ENCODE measurements at regions not wholly inside any gene's neighbourhood (a gene's known extent, or its start where the extent isn't known, plus 50 kb on each side); places are given as distances from the start of the nearest gene placed in this dataset.

DNA sequence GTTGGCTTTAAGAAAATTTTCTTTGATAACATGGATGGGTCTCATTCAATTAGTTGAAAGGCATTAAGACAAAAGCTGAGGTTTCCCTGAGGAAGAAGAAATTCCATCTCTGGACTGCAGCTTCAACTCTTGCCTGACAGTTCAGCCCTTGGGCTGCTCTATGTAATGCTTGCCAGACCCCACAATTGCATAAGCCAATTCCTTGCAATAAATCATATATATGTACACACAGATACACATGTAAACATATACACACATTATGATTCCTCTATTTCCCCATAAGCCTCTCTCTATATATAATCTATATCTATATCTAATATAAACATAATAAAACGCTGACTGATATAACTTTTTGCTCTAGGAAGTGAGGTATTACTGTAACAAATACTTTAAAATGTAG lies 301.5 kb upstream of the PRMT6 start:
- H3K36me3 ChIP-seq (ENCODE audit: control insufficient read depth, insufficient read depth, low read length): no peaks in the 10 kb centered on the region
- no peak overlapping the region for H3K4me3 ChIP-seq (ENCODE audit: low read depth, low read length)
- no peaks in the 10 kb centered on the region for H3K27me3 ChIP-seq (ENCODE audit: control insufficient read depth, insufficient read depth, low read length)
- no peak for DNase-seq (ENCODE audit: low read depth)
- TF ChIP-seq, protein P1, sequence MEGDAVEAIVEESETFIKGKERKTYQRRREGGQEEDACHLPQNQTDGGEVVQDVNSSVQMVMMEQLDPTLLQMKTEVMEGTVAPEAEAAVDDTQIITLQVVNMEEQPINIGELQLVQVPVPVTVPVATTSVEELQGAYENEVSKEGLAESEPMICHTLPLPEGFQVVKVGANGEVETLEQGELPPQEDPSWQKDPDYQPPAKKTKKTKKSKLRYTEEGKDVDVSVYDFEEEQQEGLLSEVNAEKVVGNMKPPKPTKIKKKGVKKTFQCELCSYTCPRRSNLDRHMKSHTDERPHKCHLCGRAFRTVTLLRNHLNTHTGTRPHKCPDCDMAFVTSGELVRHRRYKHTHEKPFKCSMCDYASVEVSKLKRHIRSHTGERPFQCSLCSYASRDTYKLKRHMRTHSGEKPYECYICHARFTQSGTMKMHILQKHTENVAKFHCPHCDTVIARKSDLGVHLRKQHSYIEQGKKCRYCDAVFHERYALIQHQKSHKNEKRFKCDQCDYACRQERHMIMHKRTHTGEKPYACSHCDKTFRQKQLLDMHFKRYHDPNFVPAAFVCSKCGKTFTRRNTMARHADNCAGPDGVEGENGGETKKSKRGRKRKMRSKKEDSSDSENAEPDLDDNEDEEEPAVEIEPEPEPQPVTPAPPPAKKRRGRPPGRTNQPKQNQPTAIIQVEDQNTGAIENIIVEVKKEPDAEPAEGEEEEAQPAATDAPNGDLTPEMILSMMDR (IDR thresholded peaks at IDR 0.05; ENCODE audit: insufficient read depth, low read length, poor library complexity, severe bottlenecking): no peak

DNA sequence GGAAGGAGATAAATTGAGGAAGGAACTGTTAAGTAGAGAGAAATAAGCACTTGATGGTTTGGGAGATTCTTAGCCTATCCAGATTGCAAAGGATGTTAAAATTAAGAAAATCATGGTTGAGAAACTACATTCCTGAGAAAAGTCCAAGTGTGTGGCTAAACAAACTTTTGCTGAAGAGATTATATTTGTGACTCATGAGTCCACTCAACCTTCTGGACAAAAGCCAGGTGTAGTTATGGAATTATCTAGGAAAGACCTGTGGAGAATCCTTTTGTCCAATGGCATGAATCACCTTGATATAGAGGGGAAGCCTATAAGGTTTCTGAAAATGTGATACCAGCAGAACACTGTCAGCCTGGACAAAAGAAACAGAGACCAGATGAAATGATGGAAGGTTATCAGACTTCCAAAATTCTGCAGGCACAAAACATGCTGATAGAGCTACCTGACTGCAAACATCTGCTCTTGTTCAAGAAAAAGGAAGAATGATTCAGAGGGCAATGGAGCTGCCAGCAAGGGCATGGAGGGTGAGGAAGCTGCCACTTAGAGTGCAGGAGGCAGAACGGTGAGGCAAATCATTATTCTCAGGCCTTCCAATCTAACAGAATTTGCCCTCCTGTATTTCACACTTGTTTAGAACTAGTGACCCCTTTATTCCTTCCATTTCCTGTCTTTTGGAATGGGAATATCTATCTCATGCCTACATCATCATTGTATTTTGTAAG lies 300.6 kb upstream of the PRMT6 start:
- H3K36me3 ChIP-seq (ENCODE audit: control insufficient read depth, insufficient read depth, low read length): no peaks in the 10 kb centered on the region
- TF ChIP-seq, protein P1 (IDR thresholded peaks at IDR 0.05; ENCODE audit: insufficient read depth, low read length, poor library complexity, severe bottlenecking): no peak
- no peak for DNase-seq (ENCODE audit: low read depth)
- H3K4me3 ChIP-seq (ENCODE audit: low read depth, low read length): no peak overlapping the region
- no peaks in the 10 kb centered on the region for H3K27me3 ChIP-seq (ENCODE audit: control insufficient read depth, insufficient read depth, low read length)

DNA sequence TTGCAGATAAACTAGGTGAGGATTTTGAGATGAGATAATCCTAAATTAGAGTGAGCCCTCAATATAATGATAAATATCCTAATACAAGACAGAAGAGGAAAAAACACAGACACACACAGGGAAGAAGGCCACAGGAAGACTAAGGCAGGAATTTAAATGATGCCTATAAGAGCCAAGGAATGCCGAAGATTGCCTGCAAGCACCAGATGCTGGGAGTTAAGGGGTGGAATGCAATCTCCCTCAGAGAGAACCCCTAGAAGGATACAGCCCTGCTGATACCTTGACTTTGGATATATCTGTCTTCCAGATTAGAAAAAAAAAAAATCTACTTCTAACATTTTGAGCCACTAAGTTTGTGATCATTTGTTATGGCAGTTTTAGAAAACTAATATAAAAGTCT lies 299.7 kb upstream of the PRMT6 start:
- H3K4me3 ChIP-seq (ENCODE audit: low read depth, low read length): no peak overlapping the region
- no peak for DNase-seq (ENCODE audit: low read depth)
- H3K36me3 ChIP-seq (ENCODE audit: control insufficient read depth, insufficient read depth, low read length): no peaks in the 10 kb centered on the region
- H3K27me3 ChIP-seq (ENCODE audit: control insufficient read depth, insufficient read depth, low read length): no peaks in the 10 kb centered on the region
- TF ChIP-seq, protein P1 (IDR thresholded peaks at IDR 0.05; ENCODE audit: insufficient read depth, low read length, poor library complexity, severe bottlenecking): no peak

- TF ChIP-seq, protein P1 (IDR thresholded peaks at IDR 0.05; ENCODE audit: insufficient read depth, low read length, poor library complexity, severe bottlenecking): no peak
- no peak for DNase-seq (ENCODE audit: low read depth)
- Histone ChIP-seq H3K27me3 (ENCODE audit: control insufficient read depth, insufficient read depth, low read length) (no peaks in the 10 kb centered on the region), H3K36me3 (ENCODE audit: control insufficient read depth, insufficient read depth, low read length) (no peaks in the 10 kb centered on the region), H3K4me3 (ENCODE audit: low read depth, low read length) (no peak overlapping the region)
Measured at GRCh38 chr1:106768077-106768476, 288.4 kb upstream of the PRMT6 start.

GRCh38 chr1:106768501-106768900 lies 288.0 kb upstream of the PRMT6 start:
- DNase-seq (ENCODE audit: low read depth): no peak
- TF ChIP-seq, protein P1 (IDR thresholded peaks at IDR 0.05; ENCODE audit: insufficient read depth, low read length, poor library complexity, severe bottlenecking): no peak
- H3K4me3 ChIP-seq (ENCODE audit: low read depth, low read length): no peak overlapping the region

DNA sequence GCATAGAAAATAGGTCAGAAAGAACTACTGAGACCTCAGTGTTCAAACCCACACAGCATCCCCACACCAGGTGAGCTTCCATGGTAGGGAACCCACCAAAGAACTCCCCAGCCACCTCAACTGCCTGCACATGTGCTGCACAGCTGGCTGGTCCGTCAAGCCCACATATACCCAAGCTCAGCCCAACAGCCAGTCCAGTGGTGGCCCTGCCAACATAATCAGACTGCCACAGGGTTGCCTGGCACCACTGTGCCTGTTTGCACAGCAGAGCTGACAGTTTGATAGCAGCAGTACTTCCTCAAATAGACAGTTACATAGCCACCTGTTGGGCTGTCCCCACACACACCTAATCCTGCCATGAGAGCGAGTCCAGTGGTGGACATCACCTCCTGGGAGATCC lies 283.3 kb upstream of the PRMT6 start:
- Histone ChIP-seq H3K4me3 (ENCODE audit: low read depth, low read length) (no peak overlapping the region), H3K36me3 (ENCODE audit: control insufficient read depth, insufficient read depth, low read length) (no peaks in the 10 kb centered on the region), H3K27me3 (ENCODE audit: control insufficient read depth, insufficient read depth, low read length) (no peaks in the 10 kb centered on the region)
- DNase-seq (ENCODE audit: low read depth): no peak
- TF ChIP-seq, protein P1 (IDR thresholded peaks at IDR 0.05; ENCODE audit: insufficient read depth, low read length, poor library complexity, severe bottlenecking): no peak

More at GRCh38 chr1:106768501-106768900, 288.0 kb upstream of the PRMT6 start:
- Histone ChIP-seq H3K27me3 (ENCODE audit: control insufficient read depth, insufficient read depth, low read length) (no peaks in the 10 kb centered on the region), H3K36me3 (ENCODE audit: control insufficient read depth, insufficient read depth, low read length) (no peaks in the 10 kb centered on the region)
